Osteoblast (primary cell): ENCODE measurements at regions not wholly inside any gene's neighbourhood (a gene's known extent, or its start where the extent isn't known, plus 50 kb on each side); places are given as distances from the start of the nearest gene placed in this dataset.
"Not testable (repeated sequence)": the region's sequence is repeated elsewhere in the genome, so short reads cannot be mapped to it uniquely, and the experiment has no call there.

Experiments used
- DNase-seq: peaks from one replicate; pipeline ENCODE4 v3.0.0; 2011; ENCODE audit warnings: low spot score, mixed read lengths; ENCODE audit not compliant: insufficient read length; ENCODE audit errors: missing footprints
- H2AFZ ChIP-seq: 2 replicates; pipeline ENCODE4 v1.6.0; 2011; ENCODE audit warnings: mild to moderate bottlenecking, low read length
- H3K27ac ChIP-seq: 2 replicates; pipeline ENCODE4 v1.5.1; 2011; ENCODE audit warnings: mild to moderate bottlenecking, low read depth, low read length, moderate library complexity
- H3K27me3 ChIP-seq: 2 replicates; pipeline ENCODE4 v1.6.0; 2012; ENCODE audit warnings: mild to moderate bottlenecking, control low read depth, inconsistent platforms, low read length, moderate library complexity; ENCODE audit not compliant: insufficient read depth
- H3K36me3 ChIP-seq: 2 replicates; pipeline ENCODE4 v1.5.1; 2011; ENCODE audit warnings: mild to moderate bottlenecking, low read length, control low read depth, moderate library complexity; ENCODE audit not compliant: insufficient read depth
- H3K4me1 ChIP-seq: 2 replicates; pipeline ENCODE4 v1.5.1; 2011; ENCODE audit warnings: mild to moderate bottlenecking, low read length, control low read depth, moderate library complexity; ENCODE audit not compliant: insufficient read depth
- H3K4me2 ChIP-seq: 2 replicates; pipeline ENCODE4 v1.6.0; 2011; ENCODE audit warnings: mild to moderate bottlenecking, low read length; ENCODE audit not compliant: insufficient read depth
- H3K4me3 ChIP-seq: fragments of 200-600 bp; sonication (generic); 3 replicates; pipeline ENCODE4 v1.5.1; 2012; ENCODE audit warnings: mild to moderate bottlenecking, low read length, inconsistent platforms; ENCODE audit not compliant: insufficient read depth
- H3K79me2 ChIP-seq: 2 replicates; pipeline ENCODE4 v1.6.0; 2012; ENCODE audit warnings: mild to moderate bottlenecking, low read length, control low read depth, inconsistent platforms; ENCODE audit not compliant: insufficient read depth
- H3K9me3 ChIP-seq: 2 replicates; pipeline ENCODE4 v1.5.1; 2011; ENCODE audit warnings: low read depth, low read length, control low read depth
- H4K20me1 ChIP-seq: 2 replicates; pipeline ENCODE4 v1.6.0; 2012; ENCODE audit warnings: mild to moderate bottlenecking, low read length, control low read depth; ENCODE audit not compliant: insufficient read depth
- TF ChIP-seq, protein P1 (sequence below): IDR thresholded peaks from 2 replicates; pipeline ENCODE4 v1.5.1; 2011; ENCODE audit warnings: mild to moderate bottlenecking, low read depth, low read length, moderate library complexity; ENCODE audit errors: extremely low read depth

DNA sequence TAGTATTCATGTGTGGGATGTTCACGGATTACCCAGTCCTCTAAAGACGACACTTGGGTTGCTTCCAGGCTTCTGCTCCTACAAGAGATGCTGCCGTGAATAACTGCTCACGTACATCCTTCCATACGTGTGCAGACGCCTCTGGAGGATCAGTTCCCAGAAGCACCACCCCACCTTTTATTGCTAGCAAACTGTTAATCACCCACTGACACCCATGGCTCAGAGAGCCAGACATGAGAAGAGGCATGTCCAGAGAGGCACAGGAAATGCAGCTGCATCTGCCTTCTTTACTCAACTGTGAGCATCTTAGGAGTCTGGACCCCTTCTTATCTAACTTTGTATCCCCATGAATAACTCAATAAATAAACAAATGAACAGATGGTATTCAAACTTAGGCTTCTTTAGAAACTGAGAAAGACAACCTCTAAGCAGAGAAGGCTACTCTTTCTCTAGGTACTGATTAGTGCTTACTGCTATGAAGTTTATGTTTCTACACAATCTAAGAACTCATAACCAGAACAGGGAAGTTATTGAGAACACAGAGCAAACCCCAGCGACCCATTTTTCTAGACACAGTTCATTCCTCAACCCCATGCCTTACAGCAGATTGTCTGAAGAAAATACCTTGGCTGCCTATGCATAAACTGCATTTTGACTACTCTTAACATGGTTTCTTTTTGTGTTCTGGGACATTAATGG lies 228.7 kb upstream of the RREB1 start:
- peaks cover 4% of the 10 kb centered on the region for H3K4me1 ChIP-seq
- H3K27ac ChIP-seq, result no peak overlapping the region
- no peaks in the 10 kb centered on the region for H4K20me1 ChIP-seq
- H3K4me3 ChIP-seq, result no peak overlapping the region
- no peak overlapping the region for H2AFZ ChIP-seq
- no peaks in the 10 kb centered on the region for H3K9me3 ChIP-seq
- no peaks in the 10 kb centered on the region for H3K36me3 ChIP-seq
- no peak for DNase-seq
- H3K27me3 ChIP-seq, result no peaks in the 10 kb centered on the region
- TF ChIP-seq, protein P1, sequence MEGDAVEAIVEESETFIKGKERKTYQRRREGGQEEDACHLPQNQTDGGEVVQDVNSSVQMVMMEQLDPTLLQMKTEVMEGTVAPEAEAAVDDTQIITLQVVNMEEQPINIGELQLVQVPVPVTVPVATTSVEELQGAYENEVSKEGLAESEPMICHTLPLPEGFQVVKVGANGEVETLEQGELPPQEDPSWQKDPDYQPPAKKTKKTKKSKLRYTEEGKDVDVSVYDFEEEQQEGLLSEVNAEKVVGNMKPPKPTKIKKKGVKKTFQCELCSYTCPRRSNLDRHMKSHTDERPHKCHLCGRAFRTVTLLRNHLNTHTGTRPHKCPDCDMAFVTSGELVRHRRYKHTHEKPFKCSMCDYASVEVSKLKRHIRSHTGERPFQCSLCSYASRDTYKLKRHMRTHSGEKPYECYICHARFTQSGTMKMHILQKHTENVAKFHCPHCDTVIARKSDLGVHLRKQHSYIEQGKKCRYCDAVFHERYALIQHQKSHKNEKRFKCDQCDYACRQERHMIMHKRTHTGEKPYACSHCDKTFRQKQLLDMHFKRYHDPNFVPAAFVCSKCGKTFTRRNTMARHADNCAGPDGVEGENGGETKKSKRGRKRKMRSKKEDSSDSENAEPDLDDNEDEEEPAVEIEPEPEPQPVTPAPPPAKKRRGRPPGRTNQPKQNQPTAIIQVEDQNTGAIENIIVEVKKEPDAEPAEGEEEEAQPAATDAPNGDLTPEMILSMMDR, result no peak
- no peak overlapping the region for H3K4me2 ChIP-seq
- H3K79me2 ChIP-seq, result no peaks in the 10 kb centered on the region

DNA sequence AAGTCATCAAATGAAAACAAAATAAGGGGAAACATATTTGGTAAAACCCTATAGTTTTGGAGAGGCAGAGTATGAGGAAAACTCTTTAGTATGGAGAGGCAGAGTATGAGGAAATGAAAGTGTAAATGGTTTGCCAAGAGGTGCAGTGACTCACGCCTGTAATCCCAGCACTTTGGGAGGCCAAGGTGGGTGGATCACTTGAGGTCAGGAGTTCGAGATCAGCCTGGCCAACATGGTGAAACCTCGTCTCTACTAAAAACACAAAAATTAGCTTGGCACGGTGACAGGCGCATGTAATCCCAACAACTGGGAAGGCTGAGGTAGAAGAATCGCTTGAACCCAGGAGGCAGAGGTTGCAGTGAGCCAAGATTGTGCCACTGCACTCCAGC lies 228.2 kb upstream of the RREB1 start:
- DNase-seq, H3K4me1 ChIP-seq, H3K4me2 ChIP-seq, H3K27me3 ChIP-seq, H2AFZ ChIP-seq, H3K9me3 ChIP-seq, H3K36me3 ChIP-seq, H3K4me3 ChIP-seq, H3K27ac ChIP-seq, H4K20me1 ChIP-seq, H3K79me2 ChIP-seq: not testable (repeated sequence)

DNA sequence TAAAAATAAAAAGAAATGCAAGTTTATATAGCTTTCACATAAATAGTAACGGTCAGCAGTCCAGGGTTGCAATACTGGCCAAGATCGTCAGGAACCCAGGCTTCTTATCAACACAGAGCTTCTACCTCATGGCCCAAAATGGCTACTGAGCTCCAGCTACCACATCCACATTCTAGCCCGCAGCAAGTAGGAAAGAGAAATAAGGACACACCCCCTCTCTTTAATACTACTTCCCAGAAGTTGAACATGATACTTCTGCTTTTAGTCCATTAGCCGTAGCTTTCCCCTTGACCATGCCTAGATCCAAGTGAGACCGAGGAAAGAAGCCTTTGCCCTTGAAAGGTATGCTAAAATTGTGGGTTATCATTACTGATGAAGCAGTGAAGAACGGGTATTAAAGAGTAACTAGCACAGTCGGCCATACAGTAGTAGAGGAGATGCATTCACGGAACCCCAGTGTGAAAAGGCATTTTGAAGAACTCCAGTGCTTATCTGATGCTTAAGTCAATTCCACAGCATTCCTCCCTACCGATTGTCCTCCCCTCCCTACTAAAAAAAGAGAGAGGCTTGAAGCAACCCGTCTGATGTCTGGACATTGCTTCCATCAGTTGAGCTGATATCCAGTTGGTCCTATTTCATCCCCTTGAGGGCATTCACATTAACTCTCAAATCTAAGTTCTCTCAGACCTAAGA lies 226.9 kb upstream of the RREB1 start:
- no peaks in the 10 kb centered on the region for H3K36me3 ChIP-seq
- no peaks in the 10 kb centered on the region for H3K9me3 ChIP-seq
- no peaks in the 10 kb centered on the region for H3K79me2 ChIP-seq
- no peaks in the 10 kb centered on the region for H4K20me1 ChIP-seq
- H3K4me1 ChIP-seq, result peaks cover 4% of the 10 kb centered on the region
- H3K27me3 ChIP-seq, result no peaks in the 10 kb centered on the region
- H2AFZ ChIP-seq, result no peak overlapping the region
- no peak for DNase-seq
- TF ChIP-seq, protein P1, result no peak
- H3K4me2 ChIP-seq, result no peak overlapping the region
- no peak overlapping the region for H3K4me3 ChIP-seq
- H3K27ac ChIP-seq, result no peak overlapping the region

DNA sequence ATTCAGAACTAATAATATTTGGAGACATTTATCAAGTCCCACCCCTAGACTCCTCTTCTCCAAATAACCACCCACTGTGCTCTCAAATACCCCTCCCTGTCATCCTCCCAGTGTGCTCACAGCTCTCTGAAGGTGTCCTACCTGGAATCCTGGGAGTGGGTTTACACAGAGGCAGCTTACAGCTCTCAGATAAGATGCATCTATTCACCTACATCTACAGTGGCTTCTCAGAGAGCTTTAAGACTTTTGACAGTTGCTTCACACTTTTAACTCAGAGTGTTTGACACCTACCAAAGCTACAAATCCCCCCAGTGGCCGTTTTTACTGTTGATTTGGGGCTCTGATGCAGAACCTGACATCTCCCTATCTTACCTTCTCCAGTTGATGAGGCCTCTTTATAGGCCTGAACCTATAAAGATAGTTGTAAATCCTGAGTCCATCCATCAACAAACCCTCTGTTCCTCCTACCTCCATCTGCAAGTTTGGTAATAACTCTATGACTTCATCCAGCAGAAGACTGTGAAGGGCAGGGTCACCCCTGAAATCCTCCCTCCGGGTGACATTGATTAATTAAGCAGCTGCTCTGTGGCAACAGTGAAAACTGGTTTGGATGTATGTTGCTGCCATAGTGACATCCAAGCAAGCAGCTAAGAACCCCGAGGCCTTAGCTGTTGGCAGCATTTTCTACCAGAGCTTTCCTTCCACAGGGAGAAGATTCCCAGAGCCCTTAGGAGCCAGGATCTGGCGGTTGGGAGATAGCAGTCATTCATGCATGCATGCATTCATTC lies 226.1 kb upstream of the RREB1 start:
- no peaks in the 10 kb centered on the region for H3K36me3 ChIP-seq
- no peaks in the 10 kb centered on the region for H3K9me3 ChIP-seq
- no peaks in the 10 kb centered on the region for H3K79me2 ChIP-seq
- H3K4me1 ChIP-seq, result no peaks in the 10 kb centered on the region
- no peak overlapping the region for H2AFZ ChIP-seq
- H3K4me2 ChIP-seq, result no peak overlapping the region
- no peaks in the 10 kb centered on the region for H4K20me1 ChIP-seq
- TF ChIP-seq, protein P1, result no peak
- H3K27ac ChIP-seq, result no peak overlapping the region
- no peaks in the 10 kb centered on the region for H3K27me3 ChIP-seq
- H3K4me3 ChIP-seq, result no peak overlapping the region
- no peak for DNase-seq
